Esophagus muscularis mucosa (tissue), 3 donors: ENCODE measurements at regions not wholly inside any gene's neighbourhood (a gene's known extent, or its start where the extent isn't known, plus 50 kb on each side); places are given as distances from the start of the nearest gene placed in this dataset.

Experiments
- POLR2A ChIP-seq: fragments of 450-650 bp; IDR thresholded peaks from one replicate; pipeline ENCODE4 v1.6.1; 2017; ENCODE audit warnings: antibody characterized with exemption, moderate library complexity, mild to moderate bottlenecking, low read depth
- TF ChIP-seq, protein P1 (sequence below), 3 experiments: fragments of 200-600 bp in 2 of 3; fragments of 450-650 bp in 1 of 3; sonication (generic) in 2 of 3; IDR thresholded peaks; one replicate each; pipeline ENCODE4 v1.5.1; 2017 to 2019; ENCODE audit warnings: antibody characterized with exemption in 3 of 3, mild to moderate bottlenecking in 2 of 3, moderate library complexity in 1 of 3

DNA sequence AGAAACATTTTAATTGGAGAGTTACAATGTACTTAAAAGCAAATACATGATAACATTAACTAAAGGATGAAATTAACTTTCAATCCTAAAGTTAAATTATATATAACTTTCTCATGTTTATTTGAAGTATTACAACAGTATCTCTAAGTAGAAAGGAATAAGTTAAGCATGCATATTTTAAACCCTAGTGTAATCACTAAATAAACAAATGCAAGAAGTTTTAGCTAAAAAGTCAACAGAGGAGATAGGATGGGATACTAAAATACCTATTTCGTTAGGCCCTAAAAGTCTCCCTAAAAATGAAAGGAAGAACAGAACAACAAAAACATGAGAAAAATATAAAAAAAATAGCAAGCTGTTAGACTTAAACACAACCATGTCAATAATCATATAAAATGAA is 361.3 kb upstream of the THBS1 start:
- TF ChIP-seq POLR2A, result no peak
- TF ChIP-seq, protein P1, sequence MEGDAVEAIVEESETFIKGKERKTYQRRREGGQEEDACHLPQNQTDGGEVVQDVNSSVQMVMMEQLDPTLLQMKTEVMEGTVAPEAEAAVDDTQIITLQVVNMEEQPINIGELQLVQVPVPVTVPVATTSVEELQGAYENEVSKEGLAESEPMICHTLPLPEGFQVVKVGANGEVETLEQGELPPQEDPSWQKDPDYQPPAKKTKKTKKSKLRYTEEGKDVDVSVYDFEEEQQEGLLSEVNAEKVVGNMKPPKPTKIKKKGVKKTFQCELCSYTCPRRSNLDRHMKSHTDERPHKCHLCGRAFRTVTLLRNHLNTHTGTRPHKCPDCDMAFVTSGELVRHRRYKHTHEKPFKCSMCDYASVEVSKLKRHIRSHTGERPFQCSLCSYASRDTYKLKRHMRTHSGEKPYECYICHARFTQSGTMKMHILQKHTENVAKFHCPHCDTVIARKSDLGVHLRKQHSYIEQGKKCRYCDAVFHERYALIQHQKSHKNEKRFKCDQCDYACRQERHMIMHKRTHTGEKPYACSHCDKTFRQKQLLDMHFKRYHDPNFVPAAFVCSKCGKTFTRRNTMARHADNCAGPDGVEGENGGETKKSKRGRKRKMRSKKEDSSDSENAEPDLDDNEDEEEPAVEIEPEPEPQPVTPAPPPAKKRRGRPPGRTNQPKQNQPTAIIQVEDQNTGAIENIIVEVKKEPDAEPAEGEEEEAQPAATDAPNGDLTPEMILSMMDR (IDR thresholded peaks at IDR 0.05), result no peak
